ENCODE measurements at regions not wholly inside any gene's neighbourhood (a gene's known extent, or its start where the extent isn't known, plus 50 kb on each side); places are given as distances from the start of the nearest gene placed in this dataset.

DNA sequence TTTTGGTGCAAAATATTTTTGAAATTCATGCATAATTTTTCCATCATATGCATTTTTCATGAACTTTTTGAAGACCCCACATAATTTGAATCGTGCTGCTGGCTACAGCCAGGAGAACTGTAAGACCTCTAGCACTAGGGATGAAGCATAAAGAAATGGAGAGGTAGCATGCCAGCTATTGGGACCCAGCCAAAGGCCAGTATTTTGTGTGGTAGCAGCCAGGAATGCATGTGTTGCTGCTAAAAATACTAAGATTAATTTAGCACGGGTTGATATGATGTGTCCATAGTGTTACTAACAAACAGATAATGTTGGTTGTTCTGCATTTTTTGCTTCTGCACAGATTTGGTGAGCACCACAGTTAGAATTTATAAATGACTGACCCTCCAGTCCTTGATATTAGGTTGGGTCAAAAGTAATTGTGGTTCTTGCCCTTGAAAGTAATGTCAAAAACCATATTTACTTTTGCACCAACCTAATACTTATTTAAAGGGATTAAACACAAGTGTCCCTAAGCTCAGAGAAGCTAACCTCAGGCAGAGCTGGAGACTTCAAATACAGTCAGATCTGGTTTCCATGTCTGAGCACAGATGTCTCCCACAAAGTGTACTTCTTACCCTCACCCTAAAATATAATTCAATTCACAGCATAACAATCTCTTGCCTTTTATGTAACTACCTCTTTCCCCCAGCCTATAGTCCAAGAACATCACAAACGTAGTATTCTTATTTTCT, 54.1 kb upstream of the NPSR1 start:
- TF ChIP-seq, protein P1, sequence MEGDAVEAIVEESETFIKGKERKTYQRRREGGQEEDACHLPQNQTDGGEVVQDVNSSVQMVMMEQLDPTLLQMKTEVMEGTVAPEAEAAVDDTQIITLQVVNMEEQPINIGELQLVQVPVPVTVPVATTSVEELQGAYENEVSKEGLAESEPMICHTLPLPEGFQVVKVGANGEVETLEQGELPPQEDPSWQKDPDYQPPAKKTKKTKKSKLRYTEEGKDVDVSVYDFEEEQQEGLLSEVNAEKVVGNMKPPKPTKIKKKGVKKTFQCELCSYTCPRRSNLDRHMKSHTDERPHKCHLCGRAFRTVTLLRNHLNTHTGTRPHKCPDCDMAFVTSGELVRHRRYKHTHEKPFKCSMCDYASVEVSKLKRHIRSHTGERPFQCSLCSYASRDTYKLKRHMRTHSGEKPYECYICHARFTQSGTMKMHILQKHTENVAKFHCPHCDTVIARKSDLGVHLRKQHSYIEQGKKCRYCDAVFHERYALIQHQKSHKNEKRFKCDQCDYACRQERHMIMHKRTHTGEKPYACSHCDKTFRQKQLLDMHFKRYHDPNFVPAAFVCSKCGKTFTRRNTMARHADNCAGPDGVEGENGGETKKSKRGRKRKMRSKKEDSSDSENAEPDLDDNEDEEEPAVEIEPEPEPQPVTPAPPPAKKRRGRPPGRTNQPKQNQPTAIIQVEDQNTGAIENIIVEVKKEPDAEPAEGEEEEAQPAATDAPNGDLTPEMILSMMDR (IDR thresholded peaks at IDR 0.05) = no peak
- no peak for TF ChIP-seq NFYB (CRISPR knock-in tag; conservative IDR thresholded peaks at IDR 0.05; ENCODE audit: low read depth)
- no peak for TF ChIP-seq FOXP4 (CRISPR knock-in tag; IDR thresholded peaks at IDR 0.05)
- TF ChIP-seq IRF1 (CRISPR knock-in tag; IDR thresholded peaks at IDR 0.05) = no peak
- TF ChIP-seq, protein P2, sequence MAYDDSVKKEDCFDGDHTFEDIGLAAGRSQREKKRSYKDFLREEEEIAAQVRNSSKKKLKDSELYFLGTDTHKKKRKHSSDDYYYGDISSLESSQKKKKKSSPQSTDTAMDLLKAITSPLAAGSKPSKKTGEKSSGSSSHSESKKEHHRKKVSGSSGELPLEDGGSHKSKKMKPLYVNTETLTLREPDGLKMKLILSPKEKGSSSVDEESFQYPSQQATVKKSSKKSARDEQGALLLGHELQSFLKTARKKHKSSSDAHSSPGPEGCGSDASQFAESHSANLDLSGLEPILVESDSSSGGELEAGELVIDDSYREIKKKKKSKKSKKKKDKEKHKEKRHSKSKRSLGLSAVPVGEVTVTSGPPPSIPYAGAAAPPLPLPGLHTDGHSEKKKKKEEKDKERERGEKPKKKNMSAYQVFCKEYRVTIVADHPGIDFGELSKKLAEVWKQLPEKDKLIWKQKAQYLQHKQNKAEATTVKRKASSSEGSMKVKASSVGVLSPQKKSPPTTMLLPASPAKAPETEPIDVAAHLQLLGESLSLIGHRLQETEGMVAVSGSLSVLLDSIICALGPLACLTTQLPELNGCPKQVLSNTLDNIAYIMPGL (CRISPR knock-in tag; IDR thresholded peaks at IDR 0.05) = no peak
- TF ChIP-seq, protein P3, sequence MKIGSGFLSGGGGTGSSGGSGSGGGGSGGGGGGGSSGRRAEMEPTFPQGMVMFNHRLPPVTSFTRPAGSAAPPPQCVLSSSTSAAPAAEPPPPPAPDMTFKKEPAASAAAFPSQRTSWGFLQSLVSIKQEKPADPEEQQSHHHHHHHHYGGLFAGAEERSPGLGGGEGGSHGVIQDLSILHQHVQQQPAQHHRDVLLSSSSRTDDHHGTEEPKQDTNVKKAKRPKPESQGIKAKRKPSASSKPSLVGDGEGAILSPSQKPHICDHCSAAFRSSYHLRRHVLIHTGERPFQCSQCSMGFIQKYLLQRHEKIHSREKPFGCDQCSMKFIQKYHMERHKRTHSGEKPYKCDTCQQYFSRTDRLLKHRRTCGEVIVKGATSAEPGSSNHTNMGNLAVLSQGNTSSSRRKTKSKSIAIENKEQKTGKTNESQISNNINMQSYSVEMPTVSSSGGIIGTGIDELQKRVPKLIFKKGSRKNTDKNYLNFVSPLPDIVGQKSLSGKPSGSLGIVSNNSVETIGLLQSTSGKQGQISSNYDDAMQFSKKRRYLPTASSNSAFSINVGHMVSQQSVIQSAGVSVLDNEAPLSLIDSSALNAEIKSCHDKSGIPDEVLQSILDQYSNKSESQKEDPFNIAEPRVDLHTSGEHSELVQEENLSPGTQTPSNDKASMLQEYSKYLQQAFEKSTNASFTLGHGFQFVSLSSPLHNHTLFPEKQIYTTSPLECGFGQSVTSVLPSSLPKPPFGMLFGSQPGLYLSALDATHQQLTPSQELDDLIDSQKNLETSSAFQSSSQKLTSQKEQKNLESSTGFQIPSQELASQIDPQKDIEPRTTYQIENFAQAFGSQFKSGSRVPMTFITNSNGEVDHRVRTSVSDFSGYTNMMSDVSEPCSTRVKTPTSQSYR (CRISPR knock-in tag; IDR thresholded peaks at IDR 0.05) = no peak
- TF ChIP-seq FOXJ3 (CRISPR knock-in tag; IDR thresholded peaks at IDR 0.05; ENCODE audit: borderline replicate concordance) = no peak
- TF ChIP-seq KAT7 (CRISPR knock-in tag; IDR thresholded peaks at IDR 0.05; ENCODE audit: borderline replicate concordance) = no peak
- TF ChIP-seq, protein P4, sequence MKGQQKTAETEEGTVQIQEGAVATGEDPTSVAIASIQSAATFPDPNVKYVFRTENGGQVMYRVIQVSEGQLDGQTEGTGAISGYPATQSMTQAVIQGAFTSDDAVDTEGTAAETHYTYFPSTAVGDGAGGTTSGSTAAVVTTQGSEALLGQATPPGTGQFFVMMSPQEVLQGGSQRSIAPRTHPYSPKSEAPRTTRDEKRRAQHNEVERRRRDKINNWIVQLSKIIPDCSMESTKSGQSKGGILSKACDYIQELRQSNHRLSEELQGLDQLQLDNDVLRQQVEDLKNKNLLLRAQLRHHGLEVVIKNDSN (CRISPR knock-in tag; IDR thresholded peaks at IDR 0.05) = no peak
- TF ChIP-seq USF2 (CRISPR knock-in tag; IDR thresholded peaks at IDR 0.05) = no peak
- no peak for TF ChIP-seq NFE2L1 (CRISPR knock-in tag; IDR thresholded peaks at IDR 0.05)
- TF ChIP-seq JUN (CRISPR knock-in tag; IDR thresholded peaks at IDR 0.05) = no peak
- no peak for TF ChIP-seq SP1 (CRISPR knock-in tag; conservative IDR thresholded peaks at IDR 0.05)
